ENCODE measurements at regions not wholly inside any gene's neighbourhood (a gene's known extent, or its start where the extent isn't known, plus 50 kb on each side); places are given as distances from the start of the nearest gene placed in this dataset.

DNA sequence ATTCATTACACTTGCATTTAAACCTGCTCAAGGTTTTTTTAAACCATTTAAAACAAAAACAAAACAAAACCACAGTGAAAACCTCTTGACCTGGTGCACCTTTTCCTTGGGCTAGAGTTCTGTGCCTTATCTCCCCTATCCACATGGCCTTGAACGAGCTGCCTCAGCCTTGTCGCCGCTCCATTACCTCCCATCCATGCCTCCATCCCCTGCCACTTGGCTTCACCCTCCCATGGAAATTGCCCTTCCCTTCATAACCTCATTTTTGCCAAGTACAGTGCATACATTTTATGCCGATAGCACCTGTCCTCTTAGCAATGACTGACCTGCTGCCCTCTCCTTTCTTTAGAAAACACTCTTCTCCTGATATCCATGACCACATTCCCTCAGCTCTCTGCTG is 188.6 kb upstream of the ASIC2 start:
- no peak for DNase-seq

DNA sequence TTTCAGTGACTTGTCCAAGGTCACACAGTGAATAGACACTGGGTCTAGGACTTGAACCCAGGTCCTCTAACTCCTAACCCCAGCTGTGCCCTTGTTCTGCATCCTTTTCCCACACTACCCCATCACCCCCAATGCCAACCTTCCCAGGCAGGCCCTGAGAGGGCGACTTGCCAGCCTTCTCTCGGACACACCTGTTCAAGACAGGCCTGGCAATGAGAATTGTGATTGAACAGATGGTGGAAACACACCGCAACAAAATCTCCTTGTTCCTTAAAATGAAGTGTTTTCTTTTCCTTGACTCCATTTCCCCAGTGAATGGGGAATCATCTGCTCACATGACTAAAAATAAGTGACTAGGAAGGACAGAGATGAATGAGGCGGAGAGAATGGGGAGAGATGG is 189.5 kb upstream of the ASIC2 start:
- DNase-seq: no peak

DNA sequence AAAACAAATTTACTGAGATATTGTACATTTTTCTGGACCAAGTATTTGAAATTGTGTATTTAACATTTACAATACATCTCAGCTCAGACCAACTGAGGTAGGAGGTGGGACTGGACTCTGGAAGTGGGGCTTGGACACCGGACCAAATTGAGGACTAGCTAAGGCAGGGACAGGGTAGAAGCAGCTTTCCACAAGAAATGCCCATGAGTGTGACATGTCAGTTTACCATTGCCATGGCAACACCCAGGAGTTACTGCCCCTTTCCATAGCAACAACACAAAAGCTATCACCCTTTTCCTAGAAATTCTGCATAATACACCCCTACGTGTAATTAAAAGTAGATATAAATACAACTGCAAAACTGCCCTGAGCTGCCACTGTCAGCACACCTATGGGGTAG is 191.5 kb upstream of the ASIC2 start:
- DNase-seq: no peak

DNA sequence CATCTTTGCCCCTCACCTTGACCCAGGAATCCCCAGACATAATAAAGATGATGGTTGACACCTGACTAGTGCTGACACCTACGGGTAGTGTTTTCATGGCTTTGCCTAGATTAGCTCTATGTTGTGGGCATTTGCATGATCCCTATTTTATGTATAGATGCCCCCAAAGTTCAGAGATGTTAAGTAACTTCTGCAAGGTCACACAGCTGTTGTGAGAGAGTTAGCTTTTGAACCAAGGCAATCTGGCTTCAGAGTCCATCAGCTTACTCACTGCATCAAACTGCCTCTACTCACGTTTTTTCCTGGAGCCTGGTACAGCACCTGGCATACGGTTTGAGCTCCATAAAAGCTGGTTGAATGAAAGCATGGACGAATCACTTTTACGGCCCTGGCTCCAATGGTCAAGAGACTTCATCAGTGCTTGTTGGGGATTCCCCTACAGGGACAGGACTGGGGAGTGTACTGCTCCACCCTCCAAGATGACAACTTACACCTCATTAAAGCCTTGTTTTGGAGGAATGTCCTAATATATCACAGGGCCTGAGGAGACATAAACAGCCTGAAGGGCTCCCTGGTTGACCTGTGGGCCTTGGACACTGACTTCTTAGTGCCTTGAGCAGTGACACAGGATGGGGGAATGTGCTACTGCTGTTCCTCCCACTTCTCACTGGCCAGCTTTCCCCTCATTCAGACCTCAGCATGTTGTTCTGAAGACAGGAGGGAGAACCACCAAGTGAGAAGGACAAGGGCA is 193.2 kb upstream of the ASIC2 start:
- DNase-seq: no peak

DNA sequence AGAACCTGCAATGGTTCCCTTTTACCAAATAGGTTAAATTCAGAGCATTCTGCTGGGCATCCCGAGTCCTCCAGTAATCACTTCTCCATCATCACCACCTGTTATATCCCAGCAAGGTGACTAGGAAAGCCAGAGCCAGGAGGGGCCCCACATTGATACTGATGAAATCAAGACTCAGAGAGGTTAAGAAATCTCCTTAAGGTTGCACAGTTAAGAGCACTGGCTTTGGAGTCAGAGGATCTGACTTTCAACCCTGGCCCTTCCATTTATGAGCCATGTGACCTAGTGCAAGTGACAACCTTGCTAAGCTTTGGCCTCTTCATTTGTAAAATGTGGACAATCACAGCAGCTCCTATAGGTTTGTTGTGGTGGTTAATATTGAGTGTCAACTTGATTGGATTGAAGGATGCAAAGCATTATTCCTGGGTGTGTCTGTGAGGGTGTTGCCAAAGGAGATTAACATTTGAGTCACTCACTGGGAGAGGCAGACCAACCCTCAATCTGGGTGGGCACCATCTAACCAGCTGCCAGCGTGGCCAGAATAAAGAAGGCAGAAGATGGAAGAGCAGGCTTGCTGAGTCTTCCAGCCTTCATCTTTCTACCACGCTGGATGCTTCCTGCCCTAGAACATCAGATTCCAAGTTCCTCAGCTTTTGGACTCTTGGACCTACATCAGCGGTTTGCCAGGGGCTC is 194.2 kb upstream of the ASIC2 start:
- no peak for DNase-seq

DNA sequence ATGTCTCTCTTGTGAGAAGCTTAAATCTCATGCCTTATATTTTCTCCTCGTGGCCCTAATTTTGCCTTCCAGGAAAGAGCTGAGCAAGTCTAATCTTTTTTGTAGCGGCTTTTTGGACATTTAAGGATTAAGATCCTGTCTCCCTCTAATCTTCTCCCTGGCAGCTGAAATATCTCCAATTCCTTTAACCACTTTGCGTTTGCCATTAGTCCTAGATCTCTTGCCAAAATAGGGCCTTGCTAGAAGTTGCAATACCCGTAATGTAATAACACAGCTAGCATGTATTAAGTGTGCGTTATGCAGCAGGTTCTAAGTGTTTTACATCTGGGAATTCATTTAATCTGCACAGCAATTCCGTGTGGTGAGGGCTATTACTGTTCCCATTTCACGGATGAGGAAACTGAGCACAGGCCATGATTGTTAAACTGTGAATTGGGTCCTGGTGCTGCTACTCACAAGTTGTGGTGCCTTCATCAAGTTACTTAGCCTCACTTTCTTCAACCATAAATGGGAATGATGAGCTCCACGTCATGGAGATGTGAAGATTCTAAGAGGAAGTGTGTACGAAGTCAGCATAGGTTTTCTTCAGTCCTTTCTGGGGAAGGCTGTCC is 198.9 kb upstream of the ASIC2 start:
- DNase-seq: no peak

DNA sequence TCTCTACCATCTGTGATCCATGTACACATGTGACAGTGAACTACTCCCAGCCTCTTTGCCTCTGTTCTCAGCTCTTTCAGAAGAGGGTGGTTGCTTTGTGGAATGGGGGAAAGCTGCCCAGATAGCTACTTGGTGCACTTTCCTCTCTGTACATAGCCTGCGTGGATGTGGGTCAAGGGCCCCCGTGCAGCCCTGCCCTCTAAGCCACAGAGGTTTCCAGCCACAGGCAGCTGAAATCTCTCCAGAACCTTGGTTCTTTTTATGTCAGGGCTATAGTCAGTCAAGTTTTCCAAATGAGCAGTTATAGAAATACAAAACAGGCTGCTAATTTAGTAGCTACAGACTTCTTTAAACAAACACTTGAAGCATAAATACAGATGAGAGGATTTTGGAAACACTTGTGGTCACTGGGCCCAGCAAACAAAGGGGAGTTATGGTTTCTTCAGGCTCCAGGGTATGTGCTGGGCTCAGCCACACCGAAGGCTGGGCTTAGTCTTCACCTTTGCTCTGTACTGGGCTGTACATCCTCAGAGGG is 199.7 kb upstream of the ASIC2 start:
- DNase-seq: no peak

DNA sequence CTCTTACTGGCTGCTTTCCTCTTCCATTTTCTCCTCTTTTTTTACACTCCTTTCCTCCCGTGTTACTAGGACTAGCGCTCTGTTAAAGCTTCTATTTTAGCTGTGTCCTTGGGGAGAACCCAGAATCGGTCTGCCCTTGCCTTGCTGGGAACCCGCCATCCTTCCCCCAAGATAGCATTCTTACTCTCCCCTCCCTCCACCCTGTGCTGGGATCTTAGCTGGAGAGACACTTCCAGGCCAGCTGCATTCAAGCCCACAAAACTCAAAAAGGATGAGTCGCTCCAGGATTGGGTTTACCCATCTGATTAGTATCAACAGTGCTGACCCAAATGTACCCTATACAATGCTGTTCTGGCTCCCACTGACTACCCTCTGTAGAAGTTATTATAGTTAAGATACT is 200.5 kb upstream of the ASIC2 start:
- DNase-seq: no peak

DNA sequence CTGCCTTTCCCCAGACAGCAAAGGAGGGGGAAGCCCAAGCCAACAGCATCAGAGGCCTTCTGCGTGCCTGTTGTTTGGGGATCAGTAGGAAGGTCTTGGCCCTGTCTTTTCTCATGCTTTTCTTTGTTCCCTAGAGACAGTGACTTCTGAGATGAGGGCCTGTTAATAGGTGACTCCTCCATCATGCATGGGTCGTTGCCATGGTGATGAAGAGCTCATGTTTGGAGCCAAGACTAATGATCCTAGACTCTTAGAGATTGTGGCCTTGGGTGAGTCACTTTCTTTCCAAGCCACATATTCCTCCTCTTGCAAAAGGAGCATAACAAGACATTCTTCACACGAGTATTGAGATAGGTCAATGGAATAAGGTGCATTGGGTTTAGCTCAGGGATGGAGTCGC is 201.1 kb upstream of the ASIC2 start:
- no peak for DNase-seq

DNA sequence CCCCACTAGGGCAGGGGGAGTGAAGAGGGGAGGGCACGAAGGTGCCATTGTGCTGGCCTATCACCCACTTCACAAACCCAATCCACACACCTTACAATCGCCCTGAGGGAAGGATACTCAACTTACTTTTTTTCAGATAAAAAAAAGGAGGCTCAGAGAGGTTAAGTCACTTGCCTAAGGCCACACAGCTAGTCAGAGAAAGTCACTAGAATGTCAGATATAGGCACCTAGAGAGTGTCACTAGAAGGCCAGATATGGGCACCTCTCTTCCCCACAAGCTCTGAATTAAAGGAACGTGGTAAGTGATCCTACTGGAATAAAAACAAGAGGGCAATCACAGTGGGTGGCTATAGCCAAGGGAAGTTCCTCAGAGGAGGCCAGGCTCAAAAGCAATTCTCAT is 204.5 kb upstream of the ASIC2 start:
- no peak for DNase-seq

DNA sequence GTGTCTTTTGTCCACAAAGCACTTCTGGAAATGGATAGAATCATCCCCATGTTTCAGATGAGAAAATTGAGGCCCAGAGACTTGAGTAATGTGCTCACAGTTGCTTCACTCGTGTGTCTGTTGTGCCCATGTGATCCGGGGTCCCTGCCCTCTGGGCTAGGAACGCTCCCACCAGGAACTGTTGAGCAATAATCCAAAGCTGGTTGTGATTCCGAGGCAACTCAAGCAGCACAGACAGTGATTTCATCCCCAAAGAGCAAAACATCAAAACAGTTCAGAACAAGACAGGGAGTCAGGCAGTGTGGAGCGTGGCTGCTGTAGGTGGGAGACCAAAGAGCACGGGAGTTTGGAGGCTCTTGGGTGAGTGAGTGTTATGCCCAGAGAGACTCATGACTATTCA is 205.0 kb upstream of the ASIC2 start:
- DNase-seq: no peak

DNA sequence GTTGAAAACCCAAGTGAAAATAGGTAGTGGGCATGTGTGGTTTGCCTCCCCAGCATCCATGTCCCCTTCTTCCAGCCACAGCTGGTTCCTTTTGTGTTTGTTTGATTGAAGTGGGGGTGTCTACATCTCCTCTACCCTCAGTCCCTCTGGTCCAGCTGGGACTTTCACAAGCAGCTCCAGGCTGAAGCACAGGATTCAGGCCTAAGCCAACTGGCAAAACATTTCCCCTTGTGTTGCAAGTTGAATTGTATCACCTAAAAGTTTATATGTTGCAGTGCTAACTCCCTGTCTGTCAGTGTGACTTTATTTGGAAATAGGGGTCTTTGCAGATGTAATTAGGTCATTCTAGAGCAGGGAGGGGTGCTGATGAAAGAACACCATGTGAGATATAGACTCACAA is 205.9 kb upstream of the ASIC2 start:
- DNase-seq: no peak

DNA sequence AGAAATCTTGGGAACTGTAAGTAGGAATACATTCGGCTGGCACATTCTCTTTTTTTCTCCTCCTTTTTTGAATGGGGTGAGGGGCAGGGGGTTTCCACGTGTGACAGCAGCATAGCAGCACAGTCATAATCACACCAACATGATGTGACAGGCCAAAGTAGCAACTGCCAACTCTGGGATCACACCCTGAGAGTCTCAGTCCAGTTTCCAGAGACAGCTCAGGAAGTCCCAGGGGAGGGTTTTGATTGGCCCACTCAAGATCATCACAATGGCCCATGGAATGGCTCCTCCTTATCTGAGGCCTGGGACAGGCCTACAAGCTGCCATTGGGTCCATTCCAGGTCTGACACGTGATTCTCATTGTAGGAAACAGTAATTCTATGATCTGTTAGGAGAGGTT is 207.1 kb upstream of the ASIC2 start:
- no peak for DNase-seq

DNA sequence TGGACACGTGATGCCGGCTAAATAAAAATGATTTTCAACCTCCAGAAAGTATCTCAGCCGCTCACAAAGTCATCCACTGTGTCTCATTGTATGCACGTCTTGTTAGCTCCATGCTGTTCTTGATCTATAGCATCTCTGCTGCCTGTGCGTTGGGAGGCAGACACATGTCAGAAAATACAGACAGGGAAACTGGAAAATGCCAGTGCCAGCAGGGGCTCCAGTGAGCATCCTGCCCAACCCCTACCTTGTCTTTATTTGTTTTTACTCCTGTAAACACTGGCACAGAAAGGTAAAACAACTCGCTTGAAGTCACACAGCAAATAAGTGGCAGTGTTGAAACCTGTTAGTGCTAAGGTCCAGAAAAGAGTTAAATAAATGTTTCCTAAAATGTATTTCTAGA is 208.1 kb upstream of the ASIC2 start:
- no peak for DNase-seq

DNA sequence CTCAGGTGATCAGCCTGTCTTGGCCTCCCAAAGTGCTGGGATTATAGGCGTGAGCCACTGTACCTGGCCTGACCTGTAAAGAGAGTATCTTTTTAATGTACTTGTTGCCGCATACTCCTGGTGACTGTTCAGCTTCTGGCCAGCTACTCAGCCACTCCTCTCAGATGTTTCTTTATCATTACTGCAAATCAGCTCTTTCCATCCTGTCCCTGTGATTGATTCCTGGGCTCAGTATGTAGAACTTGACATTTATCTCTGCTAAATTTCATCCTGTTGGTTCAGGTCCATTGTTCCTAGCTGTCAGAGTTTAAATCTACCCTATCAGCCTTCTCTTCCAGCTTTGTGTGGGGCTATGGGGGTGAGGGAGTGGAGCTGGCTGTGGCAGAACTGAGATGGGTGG is 211.5 kb upstream of the ASIC2 start:
- no peak for DNase-seq

DNA sequence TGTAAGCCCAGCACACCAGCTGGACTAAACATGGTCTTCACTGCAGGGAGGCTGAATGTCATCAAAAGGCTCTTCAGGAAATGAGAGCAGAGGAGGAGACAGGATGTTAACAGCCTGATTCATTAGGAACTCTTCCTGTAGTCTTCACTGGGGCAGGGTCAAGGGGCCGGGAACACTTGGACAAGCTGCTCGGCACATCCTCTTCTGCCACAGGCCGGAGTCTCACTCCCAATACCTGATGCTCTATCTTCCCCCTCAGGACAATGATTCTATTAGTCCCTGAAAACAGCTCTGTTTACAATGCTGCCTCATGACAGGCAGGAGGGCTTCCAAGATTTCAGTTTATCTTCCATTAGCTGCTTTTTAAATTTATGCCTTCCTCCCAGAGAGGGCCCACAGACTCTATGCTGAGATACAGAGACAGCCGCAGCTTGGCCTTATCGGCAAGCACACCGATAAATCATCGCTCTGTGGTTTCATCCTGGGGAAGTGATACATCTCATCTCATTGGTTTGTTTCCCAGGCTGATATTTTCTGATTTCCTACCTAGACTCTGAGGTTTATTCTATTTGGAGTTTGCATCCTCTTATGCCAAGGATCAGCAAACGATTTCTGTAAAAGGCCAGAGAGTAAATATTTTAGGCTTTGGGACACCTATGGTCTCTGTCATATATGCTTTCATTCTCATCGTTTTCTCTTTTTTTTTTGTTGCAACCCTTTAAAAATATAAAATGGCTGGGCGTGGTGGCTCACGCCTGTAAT is 214.0 kb upstream of the ASIC2 start:
- no peak for DNase-seq

DNA sequence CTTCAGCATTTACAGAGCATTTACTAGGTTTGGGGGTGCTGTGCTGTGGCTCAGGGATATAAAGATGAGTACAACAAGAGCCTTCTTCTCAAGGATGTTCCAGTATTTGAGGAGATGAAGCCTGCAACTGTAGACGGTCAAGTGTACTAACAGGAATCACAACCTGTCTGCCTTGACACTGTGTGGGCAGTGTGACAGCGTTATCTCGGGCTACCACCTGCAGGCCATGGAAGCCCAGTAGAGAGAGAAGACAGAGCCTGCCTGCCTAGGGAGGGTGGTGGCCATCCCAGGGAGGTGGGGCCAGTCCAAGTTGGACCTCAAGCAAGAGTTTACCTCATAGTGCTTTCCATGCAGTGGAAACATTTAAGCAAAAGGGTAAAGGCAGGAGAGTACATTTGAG is 215.1 kb upstream of the ASIC2 start:
- no peak for DNase-seq

DNA sequence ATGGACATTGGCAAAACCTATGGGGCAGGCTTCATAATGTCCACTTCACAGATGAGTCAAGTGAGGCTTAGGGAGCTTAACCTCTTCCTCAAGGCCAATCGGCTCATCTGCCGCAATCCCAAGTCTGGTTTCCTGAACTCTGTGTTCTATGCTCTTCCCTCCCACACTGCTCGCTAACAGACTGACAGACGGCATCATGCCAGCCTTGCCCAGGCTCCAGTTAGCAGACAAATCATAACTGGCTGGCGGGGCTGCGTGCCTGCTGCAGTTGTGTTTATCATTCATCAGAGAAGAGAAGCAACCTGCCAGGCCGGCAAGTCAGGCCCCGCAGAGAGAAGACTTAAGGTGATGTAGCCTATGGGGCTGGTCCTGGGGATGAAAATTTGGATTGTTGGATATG is 216.2 kb upstream of the ASIC2 start:
- no peak for DNase-seq

DNA sequence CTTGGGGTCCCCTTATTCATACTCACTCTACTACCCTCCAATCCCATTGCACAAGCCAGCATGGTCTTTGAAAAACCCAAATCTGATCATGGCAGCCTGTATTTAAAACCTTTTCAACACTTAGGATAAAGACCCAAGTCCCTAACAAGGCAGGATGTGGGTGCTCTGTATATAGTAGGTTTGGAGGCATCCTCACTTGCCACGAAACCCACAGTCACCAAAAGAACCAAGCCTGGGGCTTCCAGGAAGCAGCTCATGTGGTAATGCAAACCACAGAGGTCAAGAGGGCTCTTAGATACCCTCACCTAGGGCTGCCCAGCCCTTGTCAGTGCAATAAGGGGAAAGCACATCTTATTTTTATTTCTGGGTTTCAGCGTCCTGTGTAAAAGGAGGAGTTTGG is 218.6 kb upstream of the ASIC2 start:
- no peak for DNase-seq

DNA sequence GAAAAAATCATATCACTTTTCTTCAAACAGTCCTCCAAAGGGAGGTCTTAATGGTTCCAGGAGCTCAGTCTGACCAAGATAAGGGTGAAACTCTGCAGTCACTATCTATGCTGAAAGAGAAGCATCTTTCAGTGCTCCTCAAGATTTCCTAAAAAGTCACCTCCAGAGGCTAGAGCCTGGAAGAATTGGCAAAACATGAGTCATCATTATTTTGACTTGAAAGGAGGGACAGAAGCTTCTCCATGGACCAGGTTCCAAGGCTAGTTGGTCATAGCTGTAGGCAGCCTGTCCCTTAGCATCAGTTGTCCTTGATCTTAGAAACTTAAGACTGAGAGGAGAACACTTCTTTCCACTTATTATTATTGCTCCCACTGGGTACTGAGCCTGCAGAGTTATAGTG is 219.0 kb upstream of the ASIC2 start:
- DNase-seq: no peak

DNA sequence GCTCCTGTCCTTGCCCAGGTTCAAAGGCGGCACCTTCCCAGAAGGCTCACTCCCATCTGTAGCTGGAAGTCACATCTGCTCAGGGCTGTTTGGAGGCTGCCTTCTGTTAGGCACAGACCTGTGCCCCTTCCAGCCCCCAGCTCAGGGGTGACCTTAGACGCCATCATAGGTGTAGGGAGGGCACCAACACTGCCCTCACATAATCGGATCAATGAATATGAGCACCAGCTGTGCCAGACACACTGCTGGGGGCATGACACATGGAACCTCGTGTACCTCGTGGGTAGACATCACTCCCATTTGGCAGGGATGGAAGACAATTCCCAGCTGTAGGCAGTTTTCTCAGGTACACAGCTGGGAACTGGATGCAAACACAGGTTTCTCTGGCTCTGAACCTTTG is 220.7 kb upstream of the ASIC2 start:
- DNase-seq: no peak

DNA sequence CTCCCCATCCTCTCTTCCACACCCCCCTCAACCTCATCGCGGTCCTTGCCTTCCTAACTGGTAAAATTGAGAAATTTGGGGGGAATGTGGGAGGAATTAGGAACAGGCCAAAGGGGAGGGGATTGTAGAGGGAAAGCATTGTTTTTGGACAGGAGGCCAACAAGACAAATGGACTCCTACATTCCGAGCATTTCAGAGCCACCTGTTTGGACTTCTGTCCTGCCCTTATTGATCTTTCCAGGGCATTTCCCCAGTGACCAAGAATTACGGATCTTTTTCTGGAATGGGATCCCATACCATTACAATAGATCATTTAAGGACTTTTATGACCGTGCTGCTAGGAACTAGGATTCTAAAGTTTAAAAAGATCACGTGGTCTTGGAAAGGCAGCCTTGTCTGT is 221.3 kb upstream of the ASIC2 start:
- no peak for DNase-seq

DNA sequence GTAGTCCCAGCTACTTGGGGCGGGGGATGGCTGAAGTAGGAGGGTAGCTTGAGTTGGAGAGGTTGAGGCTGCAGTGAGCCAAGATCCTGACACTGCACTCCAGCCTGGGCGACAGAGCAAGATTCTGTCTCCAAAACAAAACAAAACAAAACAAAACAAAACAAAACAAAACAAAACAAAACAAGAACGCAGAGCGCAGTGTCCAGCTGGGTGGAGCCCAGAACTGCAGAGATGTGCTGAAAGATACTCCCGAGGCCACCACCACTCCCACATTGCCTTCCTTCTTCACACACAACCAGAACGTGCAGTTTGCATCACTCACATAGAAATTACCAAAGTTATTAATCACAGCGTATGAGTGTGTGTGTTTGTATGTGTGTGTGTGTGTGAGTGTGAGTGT is 222.9 kb upstream of the ASIC2 start:
- DNase-seq: no peak
